HG03196 (cell line): ENCODE measurements at regions not wholly inside any gene's neighbourhood (a gene's known extent, or its start where the extent isn't known, plus 50 kb on each side); places are given as distances from the start of the nearest gene placed in this dataset.
"Not testable (repeated sequence)": the region's sequence is repeated elsewhere in the genome, so short reads cannot be mapped to it uniquely, and the experiment has no call there.

Experiments
- ATAC-seq: cut with Tn5 transposase; IDR thresholded peaks from one replicate; pipeline ENCODE4 v1.9.1; 2021; ENCODE audit not compliant: unreplicated experiment

DNA sequence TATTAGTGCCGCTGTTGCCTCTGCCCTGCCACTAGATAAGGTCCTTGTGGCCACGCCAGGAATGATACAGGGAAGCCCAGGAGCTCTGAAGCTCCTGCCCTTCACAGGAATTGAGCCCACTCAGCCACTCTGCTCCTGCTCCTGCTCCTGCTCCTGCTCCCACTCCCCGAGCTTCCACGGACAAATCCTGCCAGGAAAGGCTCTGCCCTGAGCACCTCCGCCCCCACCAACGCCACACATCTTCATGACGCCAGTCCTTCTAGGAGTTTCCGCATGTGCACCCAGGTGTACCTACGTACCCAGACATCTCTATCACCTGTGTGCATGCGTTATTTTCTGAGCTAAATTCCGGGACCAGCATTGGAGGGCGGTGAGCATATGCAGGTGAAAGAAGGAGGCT is 369.1 kb downstream of the C16orf95 start:
- no peak for ATAC-seq

GRCh38 chr16:86949116-86949515 is 368.1 kb downstream of the C16orf95 start:
- ATAC-seq: no peak

DNA sequence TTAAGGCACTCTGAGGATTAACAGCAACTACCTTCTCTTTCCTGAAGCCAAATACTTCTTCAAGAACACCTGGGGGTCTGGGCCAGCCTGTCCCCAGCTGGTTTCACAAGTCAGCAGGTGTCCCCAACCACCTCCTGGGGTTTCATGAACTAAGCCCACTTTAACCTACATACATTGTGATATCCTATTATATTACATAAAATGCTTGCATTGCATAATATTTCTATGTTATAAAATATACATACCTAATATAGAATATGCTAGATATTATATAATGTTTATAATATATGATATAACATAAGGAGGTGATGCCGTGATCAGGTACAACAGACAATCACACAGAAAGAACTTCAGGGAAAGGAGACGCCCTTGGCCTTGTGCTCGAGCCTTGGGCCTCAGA is 367.6 kb downstream of the C16orf95 start:
- no peak for ATAC-seq

GRCh38 chr16:86951041-86951822 is 366.0 kb downstream of the C16orf95 start:
- no peak for ATAC-seq

- ATAC-seq: no peak
Measured at GRCh38 chr16:86951831-86952598, 365.2 kb downstream of the C16orf95 start.

DNA sequence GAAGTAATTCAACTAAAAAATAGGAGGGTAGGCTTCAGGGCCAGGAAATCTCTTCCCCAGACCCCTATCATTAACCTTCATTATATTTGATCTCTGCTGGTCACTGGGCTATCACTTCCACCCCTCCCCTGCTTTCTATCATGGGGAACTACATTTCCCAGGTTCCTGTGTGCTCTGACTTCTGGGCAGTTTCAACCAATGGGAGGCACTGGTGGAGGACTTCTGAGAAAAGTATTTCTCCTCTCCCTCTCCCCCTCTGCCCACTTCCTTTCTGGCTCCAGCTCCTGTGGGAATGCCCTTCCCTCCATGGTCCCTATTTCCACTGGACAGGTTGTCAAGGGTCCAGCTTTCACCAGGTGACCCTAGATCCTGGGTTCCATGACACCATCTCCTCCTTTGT is 364.4 kb downstream of the C16orf95 start:
- ATAC-seq: no peak

GRCh38 chr16:86953631-86954391 is 363.4 kb downstream of the C16orf95 start:
- ATAC-seq: no peak

DNA sequence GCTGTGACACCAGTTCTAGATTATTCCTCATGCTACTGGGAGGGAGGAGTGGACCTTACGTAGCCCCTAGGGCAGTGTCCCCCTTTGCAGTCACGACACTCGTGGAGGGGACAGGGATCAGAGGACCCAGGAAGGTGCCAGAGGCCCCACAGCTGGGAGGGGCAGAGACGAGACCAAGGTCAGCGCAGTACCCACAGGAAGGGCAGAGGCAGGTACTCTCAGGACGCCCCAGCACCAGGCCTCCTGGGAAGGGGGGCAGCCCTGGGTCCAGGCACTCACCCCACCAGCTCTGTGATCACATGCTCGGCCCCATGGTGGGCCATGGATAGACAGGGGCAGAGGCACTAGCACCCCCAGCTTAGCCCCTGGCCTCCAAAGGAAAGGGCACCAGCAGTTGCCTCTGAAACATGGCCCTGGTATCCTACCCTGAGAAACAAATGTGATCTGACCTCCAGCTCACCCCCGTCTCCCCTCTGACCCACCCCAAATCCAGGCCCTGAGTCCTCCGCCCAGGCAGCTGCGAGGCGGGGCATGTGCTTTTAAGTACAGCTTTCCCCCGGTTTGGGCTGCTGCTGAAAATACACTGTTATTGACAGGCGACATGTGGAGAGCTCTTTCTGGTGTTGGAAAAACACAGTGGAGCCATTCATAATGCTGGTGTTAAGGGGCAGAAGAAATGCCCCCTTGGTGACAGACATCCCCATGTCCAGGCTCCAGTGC is 361.9 kb downstream of the C16orf95 start:
- ATAC-seq: no peak

DNA sequence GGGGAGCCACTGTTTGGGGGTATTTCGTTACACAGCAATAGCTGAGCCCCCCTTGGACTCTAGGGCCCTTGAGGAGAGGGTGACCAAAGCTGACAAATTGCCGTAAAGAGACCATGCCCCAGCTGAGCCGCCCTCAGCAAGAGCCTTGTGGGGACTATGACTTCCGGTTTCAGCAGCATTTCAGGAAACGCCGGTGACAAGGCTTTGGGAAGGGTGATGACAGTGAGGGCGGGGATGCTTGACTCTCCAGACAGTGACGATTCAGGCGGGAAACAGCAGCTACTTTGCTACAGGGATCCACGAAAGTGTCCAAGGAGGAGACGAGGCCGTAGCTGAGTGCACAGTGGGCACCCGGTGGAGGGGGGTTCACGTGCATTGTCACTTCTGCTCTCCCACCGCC is 360.8 kb downstream of the C16orf95 start:
- no peak for ATAC-seq

DNA sequence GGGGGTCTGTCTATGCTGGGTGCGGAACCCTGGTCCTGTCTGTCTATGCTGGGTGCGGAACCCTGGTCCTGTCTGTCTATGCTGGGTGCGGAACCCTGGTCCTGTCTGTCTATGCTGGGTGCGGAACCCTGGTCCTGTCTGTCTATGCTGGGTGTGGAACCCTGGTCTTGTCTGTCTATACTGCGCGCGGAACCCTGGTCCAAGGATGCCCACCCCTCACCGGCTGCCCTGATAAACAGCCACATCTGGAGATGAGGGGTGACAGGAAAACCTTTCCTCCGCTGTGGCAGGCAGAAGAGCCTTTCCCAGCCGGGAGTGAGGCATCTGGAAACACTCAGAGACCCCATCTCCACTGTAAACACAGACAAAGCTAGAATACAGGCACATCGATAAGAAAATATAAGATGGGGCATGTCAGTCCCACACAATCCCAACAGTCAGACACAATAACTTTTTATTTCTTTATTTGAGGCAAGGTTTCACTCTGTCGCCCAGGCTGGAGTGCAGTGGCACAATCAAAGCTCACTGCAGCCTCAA is 359.5 kb downstream of the C16orf95 start:
- ATAC-seq: not testable (repeated sequence)

DNA sequence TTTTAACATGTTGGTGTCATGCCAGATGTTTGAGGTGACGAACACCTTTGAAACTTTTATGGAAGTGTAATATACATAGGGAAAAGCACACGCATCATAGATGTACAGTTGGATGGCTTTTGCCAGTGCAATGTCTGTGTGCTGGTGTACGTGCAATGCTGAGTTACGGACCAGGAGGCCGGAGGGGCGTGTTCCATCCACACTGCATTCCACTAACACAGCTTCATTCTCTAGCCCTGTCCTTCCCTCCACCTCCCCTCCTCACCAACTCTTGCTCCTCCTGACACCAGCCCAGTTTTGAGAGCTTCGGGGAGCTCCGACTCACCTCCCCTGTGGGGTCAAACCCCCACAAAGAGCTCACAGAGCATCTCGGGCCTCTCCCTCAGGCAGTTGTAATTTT is 358.8 kb downstream of the C16orf95 start:
- ATAC-seq: no peak

DNA sequence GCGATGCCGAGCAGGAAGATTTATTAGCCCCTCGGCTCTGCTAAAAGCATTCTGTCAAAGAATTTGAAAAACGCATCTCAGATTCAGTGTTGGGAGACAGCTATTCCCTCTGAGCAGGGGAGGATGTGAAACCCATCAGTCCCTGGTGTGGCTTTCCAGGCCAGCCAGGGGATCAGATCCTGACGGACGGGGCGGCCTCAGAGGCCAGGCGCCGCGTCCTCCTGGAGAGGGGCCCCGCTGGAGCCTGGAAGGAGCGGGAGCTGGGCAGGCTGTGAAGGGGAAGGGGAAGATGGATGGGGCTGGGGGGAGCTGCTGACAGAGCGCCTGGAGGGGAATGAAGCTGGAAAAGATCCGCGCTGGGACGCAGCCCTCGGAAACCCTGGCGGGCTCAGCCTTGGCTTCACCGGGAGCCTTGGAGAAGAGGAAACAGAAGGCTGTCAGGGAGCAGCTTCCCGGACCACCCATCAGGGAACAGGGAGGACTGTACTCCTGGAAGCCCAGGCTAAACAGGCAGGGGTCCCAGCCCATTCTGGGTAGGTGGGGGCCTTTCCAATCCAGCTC is 358.0 kb downstream of the C16orf95 start:
- no peak for ATAC-seq

DNA sequence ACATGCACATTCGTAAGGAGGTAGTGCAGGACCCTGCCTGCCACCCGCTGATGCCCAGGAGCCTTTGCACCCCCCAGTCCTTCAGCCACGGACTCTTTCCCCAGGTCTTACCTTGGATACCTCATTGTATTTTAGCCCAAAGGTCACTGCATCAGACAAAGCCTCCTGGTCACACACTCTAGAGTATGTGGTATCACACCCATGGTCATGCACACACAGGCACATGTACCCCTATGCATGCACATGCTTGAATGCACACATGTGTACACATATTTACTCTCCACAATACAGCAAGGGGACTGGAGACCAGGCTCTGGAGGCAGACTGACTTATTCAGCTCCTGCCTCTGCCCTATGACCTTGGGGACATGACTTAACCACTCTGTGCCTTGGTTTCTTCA is 357.5 kb downstream of the C16orf95 start:
- no peak for ATAC-seq

DNA sequence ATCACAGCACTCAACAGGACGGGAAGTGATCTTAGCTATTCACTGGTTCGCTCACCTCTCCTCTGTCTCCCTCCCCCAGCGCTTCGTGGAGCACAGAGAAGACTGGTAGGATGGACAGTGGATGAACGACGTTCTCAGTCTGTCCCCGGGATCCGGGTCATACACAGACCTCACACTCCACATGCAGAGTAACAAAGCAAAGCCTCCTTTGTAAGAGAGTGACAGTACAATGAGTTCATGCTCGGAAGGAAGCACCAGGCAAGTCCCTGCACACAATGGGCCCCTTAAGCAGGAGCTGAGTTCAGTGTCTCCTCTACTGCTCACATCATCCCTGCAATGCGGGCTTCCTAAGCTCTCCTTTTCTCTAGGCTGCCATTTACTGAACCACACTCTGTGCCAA is 356.9 kb downstream of the C16orf95 start:
- ATAC-seq: no peak

DNA sequence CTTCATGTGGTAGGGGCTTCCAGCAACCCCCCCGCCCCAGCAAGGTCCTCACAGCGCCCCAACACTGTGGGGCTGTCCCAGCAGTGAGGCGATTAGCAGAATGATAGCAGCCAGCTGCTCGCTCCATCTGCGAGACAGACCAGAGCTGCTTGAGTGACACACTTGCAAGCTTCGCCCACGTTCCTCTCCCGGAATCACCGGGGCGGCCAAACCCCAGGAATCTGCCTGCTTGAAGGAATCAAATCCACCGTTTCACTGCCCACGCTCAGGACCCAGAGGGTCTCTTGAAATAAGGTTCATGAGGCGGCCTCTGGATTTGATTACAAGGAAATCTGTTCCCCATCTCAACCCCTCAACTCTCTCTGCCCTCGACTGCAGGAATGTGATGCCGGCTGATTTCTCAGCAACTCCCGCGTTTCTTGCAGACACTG is 356.0 kb downstream of the C16orf95 start:
- ATAC-seq: no peak

DNA sequence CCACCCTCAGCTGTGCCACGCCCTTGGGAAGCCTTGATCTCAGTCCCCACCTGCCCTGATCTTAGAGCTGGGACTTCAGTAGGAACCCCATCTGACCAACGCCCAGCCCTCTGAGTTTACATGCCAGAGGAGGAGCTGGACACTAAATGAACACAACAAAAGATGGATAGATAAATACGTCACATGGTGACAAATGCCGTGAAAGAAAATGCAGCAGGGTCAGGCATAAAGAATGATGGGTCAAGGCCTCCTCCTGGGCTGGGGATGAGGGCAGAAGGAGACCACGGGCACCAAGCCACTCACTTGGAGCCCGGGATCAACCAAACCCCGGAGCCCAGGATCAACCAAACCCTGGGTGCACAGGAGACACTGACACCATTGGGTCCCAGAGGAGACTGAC is 354.9 kb downstream of the C16orf95 start:
- no peak for ATAC-seq

- ATAC-seq: no peak
Measured at GRCh38 chr16:86962913-86963312, 354.3 kb downstream of the C16orf95 start.

GRCh38 chr16:86963600-86964575 is 353.3 kb downstream of the C16orf95 start:
- no peak for ATAC-seq

GRCh38 chr16:86964796-86965241 is 352.4 kb downstream of the C16orf95 start:
- no peak for ATAC-seq
